ENCODE measurements at regions not wholly inside any gene's neighbourhood (a gene's known extent, or its start where the extent isn't known, plus 50 kb on each side); places are given as distances from the start of the nearest gene placed in this dataset.

DNA sequence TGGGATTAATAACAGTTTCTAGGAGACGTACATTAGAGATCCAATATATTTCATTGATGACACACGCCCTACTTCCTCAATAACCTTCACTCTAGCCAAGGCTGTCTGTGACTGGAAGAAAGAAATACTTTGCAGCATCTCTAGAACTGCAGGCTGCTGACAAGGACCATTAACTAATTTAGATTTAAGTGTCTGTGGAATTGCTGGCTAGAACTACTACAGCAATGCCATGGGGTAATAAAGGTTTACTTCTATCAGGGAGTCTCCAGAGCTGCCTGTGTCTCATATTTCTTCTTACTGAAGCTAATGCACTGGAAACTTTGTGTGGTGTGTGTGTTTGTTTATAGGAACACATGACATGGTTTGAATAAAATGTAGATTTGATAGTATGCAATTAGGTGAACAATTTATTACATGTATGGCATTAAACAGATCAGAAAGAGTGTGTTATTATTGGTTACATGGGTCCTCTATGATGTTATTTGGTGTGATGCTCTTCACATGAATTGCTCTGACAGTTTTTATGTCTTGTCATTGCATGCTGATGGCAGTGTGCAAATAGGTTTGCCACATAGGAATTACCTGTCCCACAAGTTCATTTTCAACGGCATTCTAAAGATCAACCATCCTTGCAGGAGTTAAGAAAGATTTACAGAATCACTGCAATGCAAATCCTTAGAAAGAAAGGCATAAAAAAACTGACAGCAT is 916.2 kb upstream of the CADM2 start:
- TF ChIP-seq, protein P1, sequence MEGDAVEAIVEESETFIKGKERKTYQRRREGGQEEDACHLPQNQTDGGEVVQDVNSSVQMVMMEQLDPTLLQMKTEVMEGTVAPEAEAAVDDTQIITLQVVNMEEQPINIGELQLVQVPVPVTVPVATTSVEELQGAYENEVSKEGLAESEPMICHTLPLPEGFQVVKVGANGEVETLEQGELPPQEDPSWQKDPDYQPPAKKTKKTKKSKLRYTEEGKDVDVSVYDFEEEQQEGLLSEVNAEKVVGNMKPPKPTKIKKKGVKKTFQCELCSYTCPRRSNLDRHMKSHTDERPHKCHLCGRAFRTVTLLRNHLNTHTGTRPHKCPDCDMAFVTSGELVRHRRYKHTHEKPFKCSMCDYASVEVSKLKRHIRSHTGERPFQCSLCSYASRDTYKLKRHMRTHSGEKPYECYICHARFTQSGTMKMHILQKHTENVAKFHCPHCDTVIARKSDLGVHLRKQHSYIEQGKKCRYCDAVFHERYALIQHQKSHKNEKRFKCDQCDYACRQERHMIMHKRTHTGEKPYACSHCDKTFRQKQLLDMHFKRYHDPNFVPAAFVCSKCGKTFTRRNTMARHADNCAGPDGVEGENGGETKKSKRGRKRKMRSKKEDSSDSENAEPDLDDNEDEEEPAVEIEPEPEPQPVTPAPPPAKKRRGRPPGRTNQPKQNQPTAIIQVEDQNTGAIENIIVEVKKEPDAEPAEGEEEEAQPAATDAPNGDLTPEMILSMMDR (conservative IDR thresholded peaks at IDR 0.05), result no peak
- no peak for TF ChIP-seq ZFX (IDR thresholded peaks at IDR 0.05)
